Breast epithelium (tissue), 4 donors: ENCODE measurements at regions not wholly inside any gene's neighbourhood (a gene's known extent, or its start where the extent isn't known, plus 50 kb on each side); places are given as distances from the start of the nearest gene placed in this dataset.

Experiments
- DNase-seq, 2 donors: peaks; one replicate each; pipeline ENCODE4 v3.0.0-alpha.2; 2019; ENCODE audit warnings: low spot score in 2 of 2
- H3K27ac ChIP-seq, 2 donors: fragments of 200-600 bp; sonication (generic) in 1 of 2; one replicate each; pipeline ENCODE4 v1.5.1; 2016 to 2019; ENCODE audit warnings: mild to moderate bottlenecking in 1 of 2
- H3K27me3 ChIP-seq, 2 donors: fragments of 200-600 bp; sonication (generic) in 1 of 2; one replicate each; pipeline versions ENCODE4 v1.5.1 to v1.6.0; 2017 to 2019; ENCODE audit warnings: control low read depth in 1 of 2, mild to moderate bottlenecking in 1 of 2
- H3K36me3 ChIP-seq: fragments of 200-600 bp; one replicate; pipeline ENCODE4 v1.5.1; 2019
- H3K4me1 ChIP-seq, 2 donors: fragments of 200-600 bp; sonication (generic); one replicate each; pipeline ENCODE4 v1.5.1; 2016 to 2019; ENCODE audit warnings: control low read depth in 1 of 2
- H3K4me3 ChIP-seq, 3 donors: fragments of 200-600 bp; sonication (generic); 1 replicate in 2 of 3; 2 replicates in 1 of 3; pipeline ENCODE4 v1.5.1; 2016 to 2019; ENCODE audit warnings: mild to moderate bottlenecking in 3 of 3, moderate library complexity in 2 of 3
- H3K9me3 ChIP-seq, 2 donors: fragments of 200-600 bp; sonication (generic) in 1 of 2; one replicate each; pipeline ENCODE4 v1.5.1; 2016 to 2019; ENCODE audit warnings: control low read depth in 1 of 2
- POLR2A ChIP-seq: fragments of 450-650 bp; IDR thresholded peaks from one replicate; pipeline ENCODE4 v1.6.1; 2016; ENCODE audit warnings: antibody characterized with exemption, mild to moderate bottlenecking, moderate library complexity
- POLR2AphosphoS5 ChIP-seq, 3 donors: sonication (generic); formaldehyde crosslinking; IDR thresholded peaks; one replicate each; pipeline ENCODE4 v1.6.1; 2017; ENCODE audit warnings: antibody characterized with exemption in 3 of 3
- intact Hi-C: fragments of 100-400 bp; cut with DNase I; formaldehyde crosslinking; loops from one replicate; pipeline ENCODE4 v1.15.1; 2023; ENCODE audit warnings: low total_unique reads
- TF ChIP-seq, protein P1 (sequence below), 3 donors: fragments of 450-650 bp; IDR thresholded peaks; one replicate each; pipeline ENCODE4 v1.5.1; 2016 to 2017; ENCODE audit warnings: antibody characterized with exemption in 3 of 3, mild to moderate bottlenecking in 3 of 3, moderate library complexity in 3 of 3

DNA sequence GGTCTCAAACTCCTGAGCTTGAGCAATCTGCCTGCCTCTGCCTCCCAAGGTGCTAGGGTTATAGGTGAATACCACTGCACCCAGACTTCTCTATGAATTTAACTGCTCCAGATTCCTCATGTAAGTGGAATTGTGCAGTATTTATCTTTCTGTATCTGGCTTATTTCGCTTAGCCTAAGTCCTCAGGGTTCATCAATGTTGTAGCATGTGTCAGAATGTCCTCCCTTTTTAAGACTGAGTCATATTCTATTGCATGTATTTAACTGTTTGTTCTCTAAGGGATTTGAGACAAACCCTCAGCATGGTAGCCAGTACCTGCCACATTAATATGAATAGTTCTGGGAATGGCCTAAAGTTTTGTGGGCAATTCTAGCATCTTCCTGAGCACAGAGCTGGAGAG lies 53.9 kb upstream of the TUT7 start:
- Histone ChIP-seq H3K9me3 (no peaks in the 10 kb centered on the region), H3K27ac (no peak overlapping the region), H3K36me3 (no peaks in the 10 kb centered on the region), H3K4me1 (peaks cover 0 to 8% of the 10 kb centered on the region in 2 donors), H3K27me3 (no peaks in the 10 kb centered on the region), H3K4me3 (no peak overlapping the region)
- no peak for DNase-seq
- intact Hi-C loops: no loop called here
- no peak for TF ChIP-seq POLR2A

DNA sequence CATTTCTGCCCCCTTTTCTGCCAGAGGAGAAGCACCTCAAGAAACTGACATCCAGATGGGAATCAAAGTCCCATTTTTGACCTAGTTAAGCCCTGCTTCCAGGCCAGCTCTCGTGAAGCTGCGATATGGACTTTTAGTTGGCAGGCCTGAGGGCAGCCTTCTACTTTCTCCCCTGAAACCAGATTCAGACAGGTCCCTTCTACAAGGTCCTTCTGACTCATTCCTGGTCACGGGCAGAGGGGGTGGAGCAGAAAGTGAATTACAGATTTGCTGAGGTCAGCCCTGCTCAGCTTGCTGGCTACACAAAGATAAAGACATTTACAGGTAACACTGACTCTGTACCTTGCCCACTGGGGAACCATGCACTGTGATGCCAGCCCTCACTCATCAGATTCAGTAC lies 52.8 kb upstream of the TUT7 start:
- TF ChIP-seq POLR2A (no peak), POLR2AphosphoS5 (IDR thresholded peaks at IDR 0.05) (no peak)
- TF ChIP-seq, protein P1, sequence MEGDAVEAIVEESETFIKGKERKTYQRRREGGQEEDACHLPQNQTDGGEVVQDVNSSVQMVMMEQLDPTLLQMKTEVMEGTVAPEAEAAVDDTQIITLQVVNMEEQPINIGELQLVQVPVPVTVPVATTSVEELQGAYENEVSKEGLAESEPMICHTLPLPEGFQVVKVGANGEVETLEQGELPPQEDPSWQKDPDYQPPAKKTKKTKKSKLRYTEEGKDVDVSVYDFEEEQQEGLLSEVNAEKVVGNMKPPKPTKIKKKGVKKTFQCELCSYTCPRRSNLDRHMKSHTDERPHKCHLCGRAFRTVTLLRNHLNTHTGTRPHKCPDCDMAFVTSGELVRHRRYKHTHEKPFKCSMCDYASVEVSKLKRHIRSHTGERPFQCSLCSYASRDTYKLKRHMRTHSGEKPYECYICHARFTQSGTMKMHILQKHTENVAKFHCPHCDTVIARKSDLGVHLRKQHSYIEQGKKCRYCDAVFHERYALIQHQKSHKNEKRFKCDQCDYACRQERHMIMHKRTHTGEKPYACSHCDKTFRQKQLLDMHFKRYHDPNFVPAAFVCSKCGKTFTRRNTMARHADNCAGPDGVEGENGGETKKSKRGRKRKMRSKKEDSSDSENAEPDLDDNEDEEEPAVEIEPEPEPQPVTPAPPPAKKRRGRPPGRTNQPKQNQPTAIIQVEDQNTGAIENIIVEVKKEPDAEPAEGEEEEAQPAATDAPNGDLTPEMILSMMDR (IDR thresholded peaks at IDR 0.05): no peak
- Histone ChIP-seq H3K4me1 (peaks cover 0 to 8% of the 10 kb centered on the region in 2 donors), H3K9me3 (no peaks in the 10 kb centered on the region), H3K27ac (peak overlapping the region; percentile 9 to 72), H3K4me3 (no peak overlapping the region), H3K27me3 (no peaks in the 10 kb centered on the region), H3K36me3 (no peaks in the 10 kb centered on the region)
- DNase-seq: no peak
- intact Hi-C loops: no loop called here

DNA sequence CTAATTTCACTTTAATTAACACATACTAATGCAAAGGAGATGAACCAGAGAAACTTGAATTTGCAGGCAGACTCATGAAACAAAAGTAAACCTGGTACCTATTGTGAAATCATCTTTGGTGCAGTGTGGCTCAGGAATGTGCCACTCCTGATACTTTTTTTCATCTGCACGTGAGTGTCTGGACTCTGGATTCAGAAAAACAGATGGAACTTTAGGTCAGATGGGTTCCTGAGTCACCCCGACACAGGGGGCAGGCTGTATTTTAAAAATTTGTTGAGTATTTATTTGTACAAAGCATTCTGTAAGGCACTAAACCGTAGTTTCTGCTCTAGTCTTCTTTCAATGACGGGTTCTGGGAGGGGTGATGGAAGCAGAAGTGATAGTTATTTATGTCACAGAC lies 52.2 kb upstream of the TUT7 start:
- intact Hi-C loops: no loop called here
- Histone ChIP-seq H3K9me3 (no peaks in the 10 kb centered on the region), H3K27me3 (no peaks in the 10 kb centered on the region), H3K4me1 (peaks cover 0 to 8% of the 10 kb centered on the region in 2 donors), H3K27ac (peak overlapping the region in 1 of 2 donors; percentile 72), H3K36me3 (no peaks in the 10 kb centered on the region), H3K4me3 (peak overlapping the region in 1 of 3 donors; percentile 7)
- TF ChIP-seq POLR2AphosphoS5 (IDR thresholded peaks at IDR 0.05) (peak in 2 of 3 donors; percentile 18 to 59), POLR2A (no peak)
- TF ChIP-seq, protein P1 (IDR thresholded peaks at IDR 0.05): no peak
- DNase-seq: no peak

DNA sequence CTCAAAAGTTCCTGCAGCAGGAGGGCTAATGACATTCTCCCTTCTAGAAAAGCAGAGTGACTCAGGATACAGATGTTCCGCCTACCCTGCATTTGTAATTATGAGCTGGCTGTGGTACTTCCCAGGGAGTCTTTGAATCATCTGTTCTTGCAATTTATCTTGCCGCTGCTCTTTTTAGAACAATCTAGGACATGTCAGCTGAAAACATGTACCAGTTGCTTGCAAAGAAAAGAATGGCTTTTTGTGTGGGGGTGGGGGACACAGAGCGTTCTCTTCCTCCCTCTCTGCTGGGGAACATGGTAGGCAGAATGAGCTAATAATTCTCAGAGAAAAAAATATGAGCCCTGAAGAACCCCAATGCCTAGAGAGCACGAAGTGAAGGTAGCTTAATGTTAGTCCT lies 51.7 kb upstream of the TUT7 start:
- intact Hi-C loops: no loop called here
- H3K9me3 ChIP-seq: no peaks in the 10 kb centered on the region
- peaks cover 0 to 8% of the 10 kb centered on the region in 2 donors for H3K4me1 ChIP-seq
- peak overlapping the region in 1 of 3 donors; percentile 7 for H3K4me3 ChIP-seq
- peak overlapping the region; percentile 15 to 72 for H3K27ac ChIP-seq
- TF ChIP-seq, protein P1 (IDR thresholded peaks at IDR 0.05): no peak
- TF ChIP-seq POLR2AphosphoS5 (IDR thresholded peaks at IDR 0.05) (no peak), POLR2A (no peak)
- H3K36me3 ChIP-seq: no peaks in the 10 kb centered on the region
- no peaks in the 10 kb centered on the region for H3K27me3 ChIP-seq
- DNase-seq: no peak

DNA sequence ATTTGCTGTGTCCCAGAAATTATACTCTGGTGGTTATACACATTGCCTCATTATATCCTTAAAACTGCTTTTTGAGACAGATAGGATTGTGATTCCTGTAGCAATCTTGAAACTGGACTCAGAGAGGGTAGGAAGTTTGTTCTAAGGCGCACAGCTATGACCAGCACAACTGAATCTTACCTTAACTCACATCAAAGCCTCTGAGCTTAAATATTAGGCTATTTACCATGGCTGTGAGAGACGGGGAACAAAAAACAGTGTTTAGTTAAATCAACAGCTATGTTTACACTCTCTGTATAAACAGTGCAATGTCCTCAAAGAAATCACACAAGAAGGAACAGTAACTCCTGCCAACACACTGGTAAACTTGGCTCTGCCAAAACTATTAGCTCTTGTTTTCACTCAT lies 50.9 kb upstream of the TUT7 start:
- TF ChIP-seq POLR2A (no peak), POLR2AphosphoS5 (IDR thresholded peaks at IDR 0.05) (no peak)
- TF ChIP-seq, protein P1 (IDR thresholded peaks at IDR 0.05): no peak
- Histone ChIP-seq H3K4me3 (no peak overlapping the region), H3K36me3 (no peaks in the 10 kb centered on the region), H3K27me3 (no peaks in the 10 kb centered on the region), H3K9me3 (no peaks in the 10 kb centered on the region), H3K27ac (no peak overlapping the region), H3K4me1 (peaks cover 0 to 8% of the 10 kb centered on the region in 2 donors)
- DNase-seq: no peak
- intact Hi-C loops: no loop called here
